ENCODE measurements at regions not wholly inside any gene's neighbourhood (a gene's known extent, or its start where the extent isn't known, plus 50 kb on each side); places are given as distances from the start of the nearest gene placed in this dataset.

DNA sequence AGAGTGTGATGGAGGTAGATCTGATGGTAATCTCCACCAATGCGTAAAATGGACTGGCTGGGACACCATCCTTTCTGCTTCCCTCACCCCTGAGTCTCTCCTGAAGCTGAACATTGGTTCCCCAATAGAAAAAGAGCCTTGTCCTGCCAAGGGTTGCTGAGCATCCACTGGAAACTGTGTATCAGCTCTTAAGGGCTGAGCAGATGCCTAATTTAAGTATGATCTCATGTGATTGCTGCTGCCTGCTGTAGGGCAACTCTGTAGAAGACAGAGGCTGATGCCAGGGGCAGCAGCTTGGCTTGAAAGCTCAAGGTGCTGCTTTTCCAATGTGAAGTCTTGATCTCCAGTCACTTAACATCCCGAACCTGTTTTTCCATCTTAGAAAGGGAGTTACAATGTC lies 310.3 kb upstream of the CCL2 start:
- TF ChIP-seq CTCF (IDR thresholded peaks at IDR 0.05) (no peak), POLR2A (IDR thresholded peaks at IDR 0.05) (no peak)
- DNase-seq, result no peak
- WGBS, 4 donors, result 56 to 100% (median 69%) methylated on average over 1 to 2 of the region's 2 CpGs

GRCh38 chr17:33945646-33946546 lies 309.2 kb upstream of the CCL2 start:
- no peak overlapping the region for H3K27ac ChIP-seq
- H3K36me3 ChIP-seq (replicated peaks in 1 of 2), result no peaks in the 10 kb centered on the region
- no peak for DNase-seq
- intact Hi-C loops (cut with DNase I), result no loop called here
- no peaks in the 10 kb centered on the region for H3K9me3 ChIP-seq (replicated peaks in 1 of 3)
- no peak overlapping the region for H3K4me3 ChIP-seq
- no peak for TF ChIP-seq CTCF (IDR thresholded peaks at IDR 0.05)
- no peak for TF ChIP-seq POLR2A (IDR thresholded peaks at IDR 0.05)
- no peaks in the 10 kb centered on the region for H3K27me3 ChIP-seq
- no peaks in the 10 kb centered on the region for H3K4me1 ChIP-seq (replicated peaks in 1 of 2)
- 47 to 55% (median 51%) methylated on average over 6 of the region's 6 CpGs for WGBS, 4 donors

More for the DNA sequence above, 310.3 kb upstream of the CCL2 start:
- H3K9me3 ChIP-seq (replicated peaks in 1 of 3), result no peaks in the 10 kb centered on the region
- no peaks in the 10 kb centered on the region for H3K27me3 ChIP-seq
- no peak overlapping the region for H3K27ac ChIP-seq
- H3K4me1 ChIP-seq (replicated peaks in 1 of 2), result no peaks in the 10 kb centered on the region
- H3K4me3 ChIP-seq, result no peak overlapping the region
- H3K36me3 ChIP-seq (replicated peaks in 1 of 2), result no peaks in the 10 kb centered on the region
- intact Hi-C loops (cut with DNase I), result no loop called here

- Histone ChIP-seq H3K4me3 (no peak overlapping the region), H3K27ac (no peak overlapping the region), H3K36me3 (replicated peaks in 1 of 2) (no peaks in the 10 kb centered on the region), H3K9me3 (replicated peaks in 1 of 3) (no peaks in the 10 kb centered on the region), H3K27me3 (no peaks in the 10 kb centered on the region), H3K4me1 (replicated peaks in 1 of 2) (no peaks in the 10 kb centered on the region)
- intact Hi-C loops (cut with DNase I), result no loop called here
- TF ChIP-seq POLR2A (IDR thresholded peaks at IDR 0.05) (no peak), CTCF (IDR thresholded peaks at IDR 0.05) (no peak)
- no peak for DNase-seq
Measured at GRCh38 chr17:33947762-33948161, 307.3 kb upstream of the CCL2 start.

- H3K36me3 ChIP-seq (replicated peaks in 1 of 2), result no peaks in the 10 kb centered on the region
- no peak overlapping the region for H3K27ac ChIP-seq
- H3K27me3 ChIP-seq, result no peaks in the 10 kb centered on the region
- H3K4me3 ChIP-seq, result no peak overlapping the region
- intact Hi-C loops (cut with DNase I), result no loop called here
- 59 to 90% (median 75%) methylated on average over 4 to 7 of the region's 7 CpGs for WGBS, 4 donors
- H3K9me3 ChIP-seq (replicated peaks in 1 of 3), result no peaks in the 10 kb centered on the region
- no peak for DNase-seq
- TF ChIP-seq POLR2A (IDR thresholded peaks at IDR 0.05) (no peak), CTCF (IDR thresholded peaks at IDR 0.05) (no peak)
- no peaks in the 10 kb centered on the region for H3K4me1 ChIP-seq (replicated peaks in 1 of 2)
Measured at GRCh38 chr17:33948309-33948708, 306.8 kb upstream of the CCL2 start.
